Head of caudate nucleus (tissue), 42 donors: ENCODE measurements at regions not wholly inside any gene's neighbourhood (a gene's known extent, or its start where the extent isn't known, plus 50 kb on each side); places are given as distances from the start of the nearest gene placed in this dataset.

ENCODE experiments used
- DNase-seq, 42 donors: peaks; one replicate each; pipeline versions ENCODE4 v3.0.0 to v3.0.0-alpha.2; 2020 to 2021; ENCODE audit warnings: mixed read lengths in 7 of 42
- intact Hi-C: fragments of 100-400 bp; cut with DNase I; formaldehyde crosslinking; loops from one replicate; pipeline ENCODE4 v1.15.0; 2022

GRCh38 chr10:78579995-78580394 lies 488.8 kb upstream of the ZMIZ1 start:
- peak; percentile 48 to 96 (median 88) for DNase-seq
- intact Hi-C loops: no loop called here

- intact Hi-C loops: no loop called here
- no peak for DNase-seq
Observed at GRCh38 chr10:78581133-78581694, 487.6 kb upstream of the ZMIZ1 start.

- no peak for DNase-seq
- intact Hi-C loops: no loop called here
Observed at GRCh38 chr10:78582540-78582939, 486.2 kb upstream of the ZMIZ1 start.

- intact Hi-C loops: no loop called here
- peak in 2 of 42 donors; percentile 2 to 10 for DNase-seq
Observed at GRCh38 chr10:78584266-78584665, 484.5 kb upstream of the ZMIZ1 start.

GRCh38 chr10:78584681-78585080 lies 484.1 kb upstream of the ZMIZ1 start:
- intact Hi-C loops: no loop called here
- peak in 2 of 42 donors; percentile 1 to 19 for DNase-seq

GRCh38 chr10:78585952-78586351 lies 482.8 kb upstream of the ZMIZ1 start:
- DNase-seq: no peak
- intact Hi-C loops: no loop called here

- intact Hi-C loops: no loop called here
- peak in 5 of 42 donors; percentile 17 to 55 (median 27) for DNase-seq
Observed at GRCh38 chr10:78588194-78588811, 480.5 kb upstream of the ZMIZ1 start.

- DNase-seq: no peak
- intact Hi-C loops: no loop called here
Observed at GRCh38 chr10:78589687-78590086, 479.1 kb upstream of the ZMIZ1 start.

- no peak for DNase-seq
- intact Hi-C loops: no loop called here
Observed at GRCh38 chr10:78591066-78591465, 477.7 kb upstream of the ZMIZ1 start.

GRCh38 chr10:78594559-78595268 lies 474.1 kb upstream of the ZMIZ1 start:
- intact Hi-C loops: no loop called here

GRCh38 chr10:78595269-78595619 lies 473.5 kb upstream of the ZMIZ1 start:
- DNase-seq: no peak
- intact Hi-C loops: no loop called here

More at GRCh38 chr10:78594559-78595268, 474.1 kb upstream of the ZMIZ1 start:
- peak in 1 of 42 donors; percentile 27 for DNase-seq

GRCh38 chr10:78596556-78596955 lies 472.2 kb upstream of the ZMIZ1 start:
- intact Hi-C loops: no loop called here
- no peak for DNase-seq

GRCh38 chr10:78597796-78598555 lies 470.8 kb upstream of the ZMIZ1 start:
- no peak for DNase-seq
- intact Hi-C loops: no loop called here

- intact Hi-C loops: no loop called here
- DNase-seq: no peak
Observed at GRCh38 chr10:78599122-78599853, 469.5 kb upstream of the ZMIZ1 start.

- intact Hi-C loops: no loop called here
- no peak for DNase-seq
Observed at GRCh38 chr10:78600121-78600665, 468.6 kb upstream of the ZMIZ1 start.

GRCh38 chr10:78600740-78601139 lies 468.0 kb upstream of the ZMIZ1 start:
- no peak for DNase-seq
- intact Hi-C loops: no loop called here

GRCh38 chr10:78602201-78602932 lies 466.4 kb upstream of the ZMIZ1 start:
- intact Hi-C loops: no loop called here
- no peak for DNase-seq

- intact Hi-C loops: no loop called here
- no peak for DNase-seq
Observed at GRCh38 chr10:78604286-78604685, 464.5 kb upstream of the ZMIZ1 start.
